Stimulated activated CD4-positive, alpha-beta T cell treated with anti-CD3 and anti-CD28 coated beads, Interleukin-15, amount 100 ng/mL, for 48 hours (primary cell): ENCODE measurements at regions not wholly inside any gene's neighbourhood (a gene's known extent, or its start where the extent isn't known, plus 50 kb on each side); places are given as distances from the start of the nearest gene placed in this dataset.
A peak's percentile ranks its signal among the peaks of the same experiment; 100 is the strongest.

Experiments used
- DNase-seq, 2 donors: peaks; one replicate each; pipeline ENCODE4 v3.0.0-alpha.2; 2020; ENCODE audit warnings: low read depth in 2 of 2

DNA sequence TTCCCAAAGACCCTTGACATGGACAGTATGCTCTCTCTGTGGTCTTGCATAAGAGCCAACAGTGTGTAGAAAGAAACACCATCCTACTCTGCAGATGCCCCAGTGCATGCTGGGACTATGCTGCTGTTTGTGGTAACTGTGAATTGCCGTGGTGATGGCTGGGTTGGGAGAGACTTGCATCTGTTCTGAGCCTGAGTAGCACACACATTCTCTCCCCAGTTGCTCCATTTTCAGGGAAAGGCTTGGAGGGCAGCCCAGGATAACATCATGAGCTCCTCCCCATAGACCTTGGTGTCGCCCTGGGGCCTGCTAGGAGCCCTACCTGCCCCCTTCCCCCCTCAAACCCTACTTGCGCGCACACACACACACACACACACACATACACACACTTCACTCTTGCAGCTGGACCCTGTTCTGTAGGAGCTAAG is 120.9 kb upstream of the IPO9 start:
- no peak for DNase-seq

DNA sequence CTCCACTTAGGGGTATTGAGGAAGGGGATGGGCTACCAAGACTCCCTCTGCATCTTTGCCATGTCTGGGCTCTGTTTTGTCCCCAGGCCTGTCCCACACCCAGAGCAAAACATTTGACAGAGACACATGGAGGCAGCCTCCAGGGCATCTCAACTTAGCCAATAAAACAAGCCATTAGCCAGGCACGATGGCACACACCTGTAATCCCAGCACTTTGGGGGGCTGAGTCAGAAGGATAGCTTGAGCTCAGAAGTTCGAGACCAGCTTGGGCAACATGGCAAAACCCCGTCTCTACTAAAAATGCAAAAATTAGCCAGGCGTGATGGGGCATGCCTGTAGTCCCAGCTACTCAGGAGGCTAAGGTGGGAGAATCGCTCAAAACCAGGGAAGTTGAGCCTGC is 120.3 kb upstream of the IPO9 start:
- no peak for DNase-seq

DNA sequence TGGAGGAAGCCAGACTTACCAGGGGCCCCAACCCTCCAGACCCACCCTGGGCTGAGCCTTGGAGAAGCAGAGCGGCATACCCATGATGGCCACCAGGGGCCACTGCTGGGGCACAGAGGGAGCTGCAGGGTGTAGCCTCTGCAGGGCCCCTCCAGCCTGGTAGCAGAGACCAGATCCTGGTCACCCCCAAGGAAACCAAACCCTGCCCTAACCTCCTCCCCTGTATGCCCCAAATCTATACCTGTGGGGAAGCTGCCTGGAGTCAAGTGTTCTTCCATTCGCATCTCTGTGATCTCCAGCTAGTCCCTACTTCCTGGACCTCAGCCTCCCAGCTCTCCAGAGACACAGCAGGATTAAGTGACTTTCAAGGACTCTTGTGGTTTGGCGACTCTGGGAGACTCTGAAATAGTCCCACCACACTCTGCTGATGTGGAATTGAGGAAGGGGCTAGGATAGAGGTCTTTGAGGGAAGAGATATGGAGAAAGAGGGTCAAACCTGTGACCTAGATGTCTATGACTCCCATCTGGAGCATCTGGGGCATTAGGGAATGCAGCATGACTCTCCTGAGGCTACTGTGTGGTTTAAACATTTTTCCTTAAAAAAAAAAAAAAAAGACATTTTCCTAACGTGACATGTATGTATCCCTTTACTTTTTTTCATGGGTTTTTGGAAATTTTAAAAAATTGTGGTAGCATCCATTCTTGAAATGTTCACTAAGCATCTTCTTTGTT is 119.2 kb upstream of the IPO9 start:
- DNase-seq: peak; percentile 18 to 58

DNA sequence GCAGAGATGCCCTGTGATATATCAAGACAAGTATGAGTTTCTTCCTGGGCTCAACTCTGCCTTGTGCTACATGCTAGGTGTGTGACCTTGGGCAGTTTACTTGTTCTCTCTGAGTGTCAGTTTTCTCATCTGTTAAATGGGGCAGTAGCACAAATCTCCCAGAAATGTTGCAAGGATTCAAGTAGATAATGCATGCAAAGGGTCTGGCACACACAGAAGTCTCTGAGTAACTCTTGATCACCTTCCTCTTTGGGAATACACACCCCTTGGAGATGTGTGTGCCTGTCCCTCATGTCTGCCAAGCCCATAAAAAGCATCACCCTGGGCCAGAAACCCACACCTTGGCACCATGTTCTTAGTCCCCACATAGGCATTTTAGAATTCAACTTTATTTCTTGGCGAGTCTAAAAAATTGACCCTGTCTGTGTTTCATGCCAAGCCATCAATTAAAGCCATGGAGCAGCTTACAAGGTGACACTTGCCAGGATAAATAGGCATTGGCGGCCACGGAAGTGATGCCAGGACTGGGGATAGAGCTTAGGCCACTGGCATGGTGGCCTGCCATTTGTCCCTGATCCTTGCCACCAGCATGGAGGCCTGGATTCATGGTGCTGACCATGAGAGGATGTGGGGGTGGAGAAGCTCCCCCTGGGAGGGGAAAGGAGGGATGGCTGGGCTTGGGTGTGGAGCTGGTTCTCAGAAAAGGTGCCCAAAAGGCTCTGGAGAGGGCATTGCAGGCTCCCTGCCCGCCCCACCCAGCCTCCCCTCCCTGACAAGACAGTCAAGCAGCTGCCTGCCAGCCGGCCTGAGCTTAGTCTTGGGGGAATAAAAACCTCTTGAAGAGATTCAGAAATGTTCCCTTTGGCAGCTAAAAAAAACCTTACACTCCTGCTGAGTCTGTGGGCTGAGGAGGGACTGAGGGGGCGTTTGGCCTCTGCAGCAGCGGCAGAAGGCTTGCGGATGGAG is 118.0 kb upstream of the IPO9 start:
- DNase-seq: no peak

DNA sequence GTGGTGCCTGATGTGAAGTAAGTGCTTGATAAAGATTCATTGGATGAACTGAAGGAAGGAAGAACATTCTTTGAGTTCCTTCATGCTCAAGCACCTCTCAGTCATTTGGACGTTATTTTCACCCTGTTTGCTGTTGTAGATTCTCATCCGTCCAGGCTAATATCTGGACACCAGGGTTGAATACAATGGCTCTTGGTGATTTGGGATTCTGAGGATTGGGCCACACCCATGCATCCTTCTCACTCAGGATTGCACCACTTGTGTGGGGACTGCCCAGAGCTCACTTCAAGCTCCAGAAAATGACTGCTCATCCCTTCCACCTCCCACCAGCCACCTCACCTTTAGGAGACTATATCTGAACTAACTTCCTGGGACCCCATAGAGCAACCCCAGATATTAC is 117.1 kb upstream of the IPO9 start:
- no peak for DNase-seq

DNA sequence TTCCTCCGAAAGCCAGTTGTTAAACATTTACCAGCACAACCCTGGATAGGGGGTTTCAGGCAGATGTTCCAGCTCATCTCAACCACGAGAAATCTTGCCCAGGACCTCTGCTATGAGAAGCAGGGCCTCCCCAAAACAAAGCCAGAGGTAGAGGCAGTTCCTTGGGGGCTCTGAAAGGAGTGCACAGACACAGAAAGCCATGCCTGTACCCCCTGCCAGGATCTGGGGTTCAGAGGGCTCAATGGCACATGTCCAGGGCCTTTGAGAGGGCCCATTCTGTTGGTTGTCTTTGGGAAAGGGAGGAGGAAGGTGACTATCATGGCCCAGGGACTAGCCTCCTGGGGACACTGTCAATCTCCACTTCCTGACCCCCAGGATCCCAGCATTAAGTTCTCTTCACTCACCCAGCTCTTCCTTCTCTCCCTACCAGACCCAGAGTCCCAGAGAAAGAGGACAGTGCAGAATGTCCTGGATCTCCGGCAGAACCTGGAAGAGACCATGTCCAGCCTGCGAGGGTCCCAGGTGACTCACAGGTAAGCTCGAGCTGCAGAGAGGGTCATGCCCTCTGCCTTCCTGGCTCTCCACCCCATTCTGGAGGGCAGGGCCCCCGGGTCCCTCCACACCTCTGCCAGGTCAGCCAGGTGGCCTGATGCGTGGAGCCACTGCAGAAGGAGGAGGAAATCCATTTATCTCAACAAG is 116.4 kb upstream of the IPO9 start:
- DNase-seq: no peak

DNA sequence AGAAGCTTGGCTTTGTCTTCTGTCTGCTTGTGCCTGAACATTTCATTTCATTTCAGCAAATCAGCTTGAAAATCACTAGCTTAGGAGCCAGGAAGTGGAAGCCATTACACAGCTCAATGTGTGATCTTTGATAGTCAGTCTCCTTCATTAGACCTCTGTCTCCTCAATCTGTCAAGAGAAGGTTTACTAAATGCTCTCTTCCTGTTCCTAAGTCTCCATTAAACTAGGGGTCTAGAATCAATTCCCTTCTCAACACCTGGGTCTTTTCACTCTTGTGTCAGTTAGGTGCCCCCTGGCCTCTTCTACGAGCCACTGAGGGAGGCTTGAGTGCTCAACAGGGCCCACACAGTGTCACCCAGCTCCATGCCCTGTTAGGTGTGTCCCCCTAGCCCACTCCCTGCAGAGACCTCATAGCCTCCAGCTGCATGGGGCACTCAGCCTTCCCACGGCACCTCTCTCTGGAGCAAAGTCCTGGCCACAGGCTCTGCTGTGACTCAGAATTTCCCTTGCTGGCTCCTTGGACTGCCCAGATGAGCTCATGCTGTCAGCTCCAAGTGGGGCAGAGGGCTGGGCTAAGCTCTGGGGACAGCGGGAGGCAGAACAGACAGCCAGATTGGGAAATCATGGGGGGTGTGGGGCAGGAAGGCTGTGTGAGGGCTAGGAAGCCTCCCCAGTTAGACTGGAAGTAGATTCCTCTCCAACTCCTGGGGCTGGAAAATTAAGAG is 115.7 kb upstream of the IPO9 start:
- DNase-seq: no peak

DNA sequence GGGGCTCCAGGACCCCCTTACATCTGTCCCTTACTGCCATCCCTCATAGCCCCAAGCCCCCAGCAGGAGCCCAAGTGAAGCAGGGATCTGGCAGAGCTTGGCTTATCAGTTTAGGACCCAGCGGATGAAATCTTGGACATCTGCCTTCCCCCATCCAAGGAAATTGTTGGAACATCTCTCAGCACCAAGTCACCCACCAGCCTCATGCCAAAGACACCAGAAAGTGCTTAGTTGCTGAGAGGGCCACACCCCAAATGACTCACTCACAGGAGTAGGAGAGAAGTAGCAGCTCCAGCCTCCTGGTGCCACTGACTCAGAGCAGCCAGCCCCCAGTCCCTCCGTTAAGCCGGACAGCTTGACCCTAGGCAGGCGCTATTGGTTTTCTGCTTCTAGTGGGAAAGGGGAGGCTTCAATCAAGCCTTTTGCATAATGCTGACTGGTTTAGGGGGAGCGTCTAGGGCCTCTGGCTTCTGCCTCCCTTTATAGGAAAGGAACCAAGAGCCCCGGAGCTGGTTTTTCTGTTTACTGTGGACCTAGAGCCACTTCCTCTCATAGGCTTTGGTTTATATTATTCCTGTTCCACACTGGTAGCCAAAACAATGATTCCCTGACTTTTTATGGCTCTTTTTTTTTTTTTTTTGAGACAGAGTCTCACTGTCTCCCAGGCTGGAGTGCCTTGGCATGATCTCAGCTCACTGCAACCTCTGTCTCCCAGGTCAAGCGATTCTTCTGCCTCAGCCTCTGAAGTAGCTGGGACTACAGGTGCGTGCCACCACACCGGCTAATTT is 114.2 kb upstream of the IPO9 start:
- no peak for DNase-seq

DNA sequence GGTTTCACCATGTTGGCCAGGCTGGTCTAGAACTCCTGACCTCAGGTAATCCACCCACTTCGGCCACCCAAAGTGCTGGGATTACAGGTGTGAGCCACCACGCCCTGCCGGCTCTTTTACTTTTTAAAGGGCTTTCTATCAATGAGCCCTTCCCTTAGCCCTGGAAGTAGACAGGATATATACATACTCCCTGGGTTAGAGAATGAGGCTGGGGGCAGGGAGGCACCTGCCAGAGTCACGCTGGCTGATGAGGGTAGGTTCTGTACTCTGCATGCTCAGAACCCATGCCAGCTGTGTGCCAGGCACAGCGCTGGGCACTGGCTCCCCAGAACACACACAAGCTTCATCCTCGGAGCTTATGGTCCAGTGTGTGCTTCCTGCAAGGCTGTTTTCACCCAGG is 113.6 kb upstream of the IPO9 start:
- no peak for DNase-seq

DNA sequence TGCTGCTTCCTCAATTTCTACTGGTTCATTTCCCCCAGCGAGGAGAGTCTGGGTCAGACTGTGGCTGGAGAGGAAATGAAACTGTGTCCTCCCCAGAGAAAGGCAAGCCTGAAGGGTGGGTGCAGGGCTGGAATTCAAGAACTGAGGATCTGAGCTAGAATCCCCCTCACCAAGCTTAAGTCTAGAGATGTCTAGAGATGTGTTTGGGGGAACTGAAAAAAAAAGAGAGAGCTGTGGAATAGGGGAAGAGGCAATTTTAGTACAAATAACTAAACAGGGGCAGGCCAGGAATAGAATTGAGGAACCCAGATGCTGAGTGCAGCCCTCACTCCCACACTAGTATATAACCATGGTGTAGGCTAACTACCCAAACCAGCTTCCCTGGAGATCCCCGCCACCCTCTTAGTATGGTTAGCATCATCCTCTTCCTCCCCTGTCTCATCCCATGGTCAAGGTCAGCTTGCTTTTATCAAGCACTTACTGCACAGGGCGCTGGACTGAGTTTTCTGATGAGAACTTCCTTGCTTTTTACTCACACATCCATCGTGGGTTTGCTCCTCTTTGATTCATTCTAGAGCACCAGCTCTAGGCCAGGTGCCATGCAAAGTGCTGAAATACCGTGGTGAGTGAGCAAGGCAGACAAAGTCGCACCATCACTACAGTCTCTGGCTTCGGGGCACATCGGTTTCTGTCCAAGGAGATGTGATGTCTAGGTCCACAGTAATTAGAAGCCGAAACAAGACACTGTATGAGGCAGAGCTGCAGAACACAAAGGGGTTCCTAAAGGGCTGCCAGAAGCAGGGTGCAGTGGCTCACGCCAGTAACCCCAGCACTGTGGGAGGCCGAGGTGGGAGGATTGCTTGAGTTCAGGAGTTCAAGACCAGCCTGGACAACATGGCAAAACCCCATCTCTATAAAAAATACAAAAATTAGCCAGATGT is 112.9 kb upstream of the IPO9 start:
- no peak for DNase-seq

DNA sequence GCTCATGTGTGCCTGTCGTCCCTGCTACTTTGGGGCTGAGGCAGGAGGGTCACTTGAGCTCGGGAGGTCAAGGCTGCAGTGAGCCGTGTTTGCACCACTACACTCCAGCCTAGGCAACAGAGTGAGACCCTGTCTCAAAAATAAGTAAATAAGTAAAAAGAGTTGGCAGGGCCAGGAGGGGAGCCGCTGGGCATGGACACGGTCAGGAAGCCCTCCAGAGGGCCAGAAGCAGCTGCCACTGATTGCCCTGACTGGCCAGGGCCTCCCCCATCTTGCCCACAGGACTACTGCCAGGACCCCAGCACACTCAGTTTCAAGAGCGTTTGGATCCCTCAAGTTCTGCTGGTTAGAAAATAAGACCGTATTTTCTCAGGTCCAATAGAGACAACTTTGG is 112.2 kb upstream of the IPO9 start:
- DNase-seq: no peak

DNA sequence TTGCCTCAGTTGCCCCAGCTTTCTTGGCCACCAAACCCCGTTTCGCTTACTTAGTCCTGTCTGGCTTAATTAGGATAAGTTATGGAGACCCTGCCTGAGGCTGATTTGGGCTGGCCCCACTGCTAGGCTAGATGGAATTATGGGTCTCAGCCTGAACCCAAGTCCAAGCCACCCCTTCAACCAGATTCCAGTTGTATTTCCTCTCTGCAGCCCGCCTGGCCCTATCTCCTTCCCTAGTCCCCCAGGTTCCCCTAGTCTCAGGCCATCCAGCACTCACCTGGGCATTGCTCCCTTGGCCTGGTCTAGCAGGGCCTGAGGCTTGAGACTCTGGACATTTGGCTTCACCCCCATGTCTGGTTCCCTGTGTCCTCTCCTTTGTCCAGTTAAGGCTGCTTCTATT is 111.7 kb upstream of the IPO9 start:
- DNase-seq: no peak

DNA sequence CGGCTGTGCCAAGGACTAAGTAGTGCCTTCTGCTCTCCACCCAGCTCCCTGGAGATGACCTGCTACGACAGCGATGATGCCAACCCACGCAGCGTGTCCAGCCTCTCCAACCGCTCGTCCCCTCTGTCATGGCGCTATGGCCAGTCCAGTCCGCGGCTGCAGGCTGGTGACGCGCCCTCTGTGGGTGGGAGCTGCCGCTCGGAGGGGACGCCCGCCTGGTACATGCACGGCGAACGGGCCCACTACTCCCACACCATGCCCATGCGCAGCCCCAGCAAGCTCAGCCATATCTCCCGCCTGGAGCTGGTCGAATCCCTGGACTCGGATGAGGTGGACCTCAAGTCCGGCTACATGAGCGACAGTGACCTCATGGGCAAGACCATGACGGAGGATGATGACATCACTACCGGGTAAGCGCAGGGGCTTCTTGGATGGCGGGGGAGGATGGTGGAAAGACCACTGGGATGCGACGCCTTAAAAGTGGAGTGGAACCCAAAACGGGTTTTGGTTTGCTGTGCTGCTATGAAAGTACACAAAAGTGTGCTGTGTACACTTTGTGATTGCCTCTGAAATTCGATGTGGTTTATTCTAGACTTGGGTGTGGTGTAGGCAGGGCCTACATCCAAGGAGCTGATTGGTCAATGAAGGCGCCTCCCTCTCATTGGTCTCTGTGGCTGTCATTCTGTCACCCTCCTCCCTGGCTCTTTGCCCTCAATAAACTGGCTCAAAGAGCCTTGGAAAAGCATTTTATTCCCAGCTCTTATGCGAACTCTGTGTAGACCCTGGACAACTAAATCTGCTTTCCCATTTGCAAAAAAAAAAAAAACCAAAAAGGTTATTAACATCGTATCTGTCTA is 110.4 kb upstream of the IPO9 start:
- DNase-seq: no peak

DNA sequence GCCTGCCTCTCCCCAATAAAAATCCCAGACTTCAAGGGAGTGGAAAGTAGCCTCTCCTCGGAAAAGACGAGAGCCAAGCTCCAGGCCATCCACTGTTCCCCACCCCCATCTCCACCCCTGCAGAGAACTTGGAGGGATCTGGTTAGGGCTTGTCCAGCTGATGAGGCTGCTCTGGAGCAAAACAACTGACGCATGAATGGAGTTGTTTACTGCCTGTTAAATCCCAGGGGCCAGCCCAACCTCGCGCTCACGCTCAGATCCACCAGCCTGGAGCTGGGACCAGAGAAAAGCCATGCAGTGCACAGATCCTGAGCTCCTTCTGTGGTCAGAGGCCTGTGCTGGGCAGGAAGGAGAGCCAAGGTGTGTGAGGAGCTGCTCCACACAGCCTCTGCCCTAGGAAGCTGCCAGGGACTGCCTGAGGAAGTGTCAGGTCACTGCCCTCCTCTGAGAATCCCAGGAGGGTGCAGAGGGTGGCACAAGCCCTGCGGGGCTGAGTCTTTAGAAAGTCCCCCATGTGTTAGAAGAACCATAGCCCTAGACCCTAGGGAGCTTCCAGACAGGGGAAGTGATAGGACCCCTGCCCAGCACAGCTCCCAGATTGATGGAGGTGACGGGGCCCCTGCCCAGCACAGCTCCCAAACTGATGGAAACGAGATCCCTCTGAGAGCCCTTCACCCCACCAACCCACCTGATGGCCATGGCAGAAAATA is 109.0 kb upstream of the IPO9 start:
- DNase-seq: no peak

DNA sequence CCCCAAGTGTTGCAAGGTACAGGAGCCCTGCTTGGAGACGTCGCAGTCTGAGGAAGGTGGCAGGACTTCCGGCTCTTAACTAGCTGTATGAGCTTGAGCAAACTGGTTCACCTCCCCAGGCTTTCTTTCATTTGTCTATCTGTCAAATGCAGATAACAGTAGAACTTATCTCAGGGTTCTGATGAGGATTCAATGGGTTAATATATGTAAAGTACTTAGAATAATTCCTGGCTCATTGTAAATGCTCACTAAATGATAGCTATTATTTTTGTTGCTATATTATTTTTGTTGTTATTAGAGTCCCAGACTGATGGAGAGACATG is 108.5 kb upstream of the IPO9 start:
- DNase-seq: no peak

DNA sequence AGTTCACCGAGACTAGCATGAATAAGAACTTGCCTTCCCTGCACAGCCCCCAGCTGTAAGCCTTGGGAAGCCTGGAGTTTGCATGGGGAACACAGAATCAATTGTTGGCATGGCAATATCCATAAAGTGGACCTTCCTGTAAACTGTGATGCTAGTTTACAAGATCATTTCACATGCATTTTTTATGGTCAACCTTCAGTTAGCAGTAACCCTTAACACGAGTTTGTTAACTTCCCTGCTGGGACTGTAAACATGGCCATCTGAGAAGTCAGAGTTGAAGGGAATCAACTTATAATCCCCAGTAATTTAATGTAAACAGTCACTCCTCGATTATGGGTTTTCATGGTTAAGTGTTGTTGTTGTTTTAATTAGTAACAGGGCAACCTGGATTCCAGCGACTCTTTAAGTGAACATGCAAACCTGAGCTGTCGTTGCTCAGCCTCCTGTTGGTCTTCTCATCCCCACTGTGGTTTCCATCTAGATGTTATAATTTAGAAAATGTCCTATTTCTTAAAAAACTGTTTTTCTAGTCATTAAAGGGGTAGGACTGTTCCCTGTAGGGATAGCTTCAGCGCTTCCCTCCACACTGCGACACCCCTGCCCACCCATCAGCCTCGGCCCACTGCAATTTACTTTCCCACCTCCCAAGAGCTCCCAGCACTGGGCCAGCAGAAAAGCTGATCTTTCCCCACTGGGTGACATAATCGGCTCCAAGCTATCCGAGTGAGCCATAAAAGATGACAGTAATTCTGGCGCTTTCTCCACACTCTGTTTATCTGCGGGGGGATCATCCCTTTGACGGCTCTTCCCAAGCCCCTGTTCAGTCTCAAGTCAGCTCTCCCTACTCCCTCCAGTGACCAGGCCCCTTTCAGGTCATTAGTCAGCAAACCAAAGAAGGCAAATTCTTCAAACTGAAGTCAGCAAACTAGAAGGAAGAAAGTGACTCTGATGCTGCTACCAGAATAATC is 107.6 kb upstream of the IPO9 start:
- no peak for DNase-seq
